MM.1S (cell line): ENCODE measurements at regions not wholly inside any gene's neighbourhood (a gene's known extent, or its start where the extent isn't known, plus 50 kb on each side); places are given as distances from the start of the nearest gene placed in this dataset.

ENCODE experiments used
- CTCF ChIP-seq: fragments of 300-600 bp; sonication (generic); IDR thresholded peaks from 2 replicates; pipeline ENCODE4 v1.5.1; 2016; ENCODE audit warnings: antibody characterized with exemption, low read length, mixed read lengths
- EZH2 ChIP-seq: fragments of 300-600 bp; sonication (generic); optimal IDR thresholded peaks from 2 replicates; pipeline ENCODE3; 2017; ENCODE audit warnings: low read depth, mild to moderate bottlenecking, antibody characterized with exemption, low read length, mixed read lengths
- EZH2phosphoT487 ChIP-seq: fragments of 300-600 bp; sonication (generic); IDR thresholded peaks from 2 replicates; pipeline ENCODE4 v1.6.1; 2018; ENCODE audit warnings: antibody characterized with exemption, low read length

GRCh38 chr18:61957801-61958516, 65.2 kb upstream of the RNF152 start:
- TF ChIP-seq CTCF (no peak), EZH2phosphoT487 (no peak), EZH2 (no peak)
